Hematopoietic multipotent progenitor cell treated with erythropoietin and hydrocortisone succinate and interleukin-3 and kit ligand, for 15 days (in vitro differentiated cells): ENCODE measurements at regions not wholly inside any gene's neighbourhood (a gene's known extent, or its start where the extent isn't known, plus 50 kb on each side); places are given as distances from the start of the nearest gene placed in this dataset.

Source experiments
- DNase-seq: peaks from one replicate; pipeline ENCODE4 v3.0.0-alpha.2; 2015; ENCODE audit warnings: low spot score

DNA sequence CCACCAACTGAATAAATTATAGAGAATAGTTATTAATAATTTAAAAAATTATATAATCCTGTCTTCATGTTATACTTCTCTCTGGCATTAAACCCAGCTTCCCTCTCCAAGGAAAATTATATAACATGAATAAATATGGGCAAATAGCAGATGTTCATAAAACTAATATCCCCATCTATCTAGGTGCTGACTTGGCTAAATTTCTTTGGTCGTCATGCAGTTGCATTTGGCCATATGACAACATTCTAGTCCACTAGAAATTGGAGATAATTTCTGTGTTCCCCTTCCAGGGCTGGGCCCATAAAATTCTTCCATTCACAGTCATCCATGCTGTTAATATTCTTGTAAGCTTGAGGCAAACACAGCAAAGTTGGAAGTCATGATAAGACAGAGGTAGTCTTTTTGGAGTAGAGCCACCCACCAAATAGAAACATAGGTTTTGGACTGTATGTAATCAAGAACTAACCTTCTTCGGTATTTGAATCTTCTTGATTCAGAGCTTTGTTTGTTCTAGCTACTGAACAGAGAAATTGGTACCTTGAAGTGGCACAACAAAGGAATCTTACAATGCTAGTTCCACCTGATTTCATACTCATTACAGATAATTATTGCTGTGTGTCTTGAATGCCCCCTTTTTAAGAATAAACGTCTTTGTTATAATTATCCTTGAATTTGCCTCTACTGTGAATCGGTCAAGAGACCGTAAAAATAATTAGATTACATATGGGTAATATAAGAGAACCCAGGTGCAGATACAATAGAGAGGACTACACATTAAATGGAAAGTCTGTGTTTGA lies 678.5 kb upstream of the PCDH20 start:
- no peak for DNase-seq

DNA sequence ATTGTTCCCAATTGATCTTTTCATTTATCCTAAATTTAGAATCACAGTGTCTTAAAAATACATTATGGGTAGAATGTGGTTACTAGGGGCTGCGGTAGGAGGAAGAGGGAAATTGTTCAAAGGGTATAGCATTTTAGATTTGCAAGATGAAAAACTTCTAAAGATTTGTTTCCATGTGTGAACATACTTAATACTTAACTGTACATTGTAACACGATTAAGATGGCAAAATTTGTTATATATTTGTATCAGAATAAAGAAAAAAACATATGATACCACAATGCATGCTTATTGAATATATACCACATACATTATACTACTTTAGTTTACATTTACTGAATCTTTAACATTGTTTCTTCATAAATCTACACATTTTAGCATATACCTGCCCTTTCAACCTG lies 677.3 kb upstream of the PCDH20 start:
- DNase-seq = no peak

DNA sequence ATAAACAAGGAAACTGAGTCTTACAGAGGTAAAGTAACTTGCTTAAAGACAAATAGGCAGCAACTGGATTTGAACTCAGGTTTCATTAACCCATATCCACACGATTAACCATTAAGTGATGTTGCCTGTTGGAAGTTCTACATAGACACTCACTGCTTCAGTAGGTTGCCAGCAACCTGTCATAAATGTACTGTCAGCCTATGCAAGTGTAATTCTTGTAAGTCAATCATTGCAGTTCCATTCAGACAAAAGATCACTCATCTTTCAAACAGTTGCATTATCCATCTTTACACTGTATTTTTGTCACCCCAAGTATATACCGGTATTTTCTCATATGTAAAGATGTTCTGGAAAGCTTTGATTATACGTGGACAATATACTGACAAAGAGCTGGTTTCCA lies 676.9 kb upstream of the PCDH20 start:
- DNase-seq = no peak

DNA sequence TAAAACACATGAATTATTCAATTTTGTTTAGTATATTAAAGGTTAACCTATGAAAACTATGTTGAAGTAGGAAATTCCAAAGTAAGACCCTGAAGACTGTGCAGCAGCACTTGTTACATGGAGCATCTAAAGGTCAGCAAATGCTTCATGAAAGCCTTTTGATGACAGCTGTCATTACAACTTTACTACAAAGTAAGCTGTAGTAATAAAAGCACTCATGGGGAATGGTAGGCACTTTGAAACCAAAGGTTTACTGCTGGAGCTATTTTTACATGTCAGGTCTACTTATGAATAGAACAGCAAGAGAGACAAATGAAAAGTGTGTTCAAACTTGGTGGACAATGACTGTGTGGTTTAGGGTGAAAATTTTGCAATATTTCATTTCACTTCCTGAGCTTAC lies 672.5 kb upstream of the PCDH20 start:
- no peak for DNase-seq

DNA sequence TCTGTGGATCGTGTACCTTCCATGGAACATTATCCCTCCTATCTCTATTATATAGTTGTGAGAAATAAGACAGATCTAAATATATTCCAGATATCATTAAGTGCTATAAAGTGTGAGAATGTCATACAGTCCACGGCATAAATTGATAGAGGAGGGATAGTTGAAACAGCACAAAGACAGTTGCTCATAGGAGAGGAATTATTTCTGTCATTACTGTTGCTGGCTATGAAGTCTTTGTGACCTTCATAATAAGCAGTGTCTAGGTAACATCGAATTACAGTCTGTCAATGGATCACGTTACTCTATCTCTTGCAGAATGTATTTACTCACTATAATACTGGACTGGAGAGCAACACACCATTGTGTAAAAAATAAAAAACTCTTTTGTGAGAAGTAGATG lies 671.5 kb upstream of the PCDH20 start:
- no peak for DNase-seq

DNA sequence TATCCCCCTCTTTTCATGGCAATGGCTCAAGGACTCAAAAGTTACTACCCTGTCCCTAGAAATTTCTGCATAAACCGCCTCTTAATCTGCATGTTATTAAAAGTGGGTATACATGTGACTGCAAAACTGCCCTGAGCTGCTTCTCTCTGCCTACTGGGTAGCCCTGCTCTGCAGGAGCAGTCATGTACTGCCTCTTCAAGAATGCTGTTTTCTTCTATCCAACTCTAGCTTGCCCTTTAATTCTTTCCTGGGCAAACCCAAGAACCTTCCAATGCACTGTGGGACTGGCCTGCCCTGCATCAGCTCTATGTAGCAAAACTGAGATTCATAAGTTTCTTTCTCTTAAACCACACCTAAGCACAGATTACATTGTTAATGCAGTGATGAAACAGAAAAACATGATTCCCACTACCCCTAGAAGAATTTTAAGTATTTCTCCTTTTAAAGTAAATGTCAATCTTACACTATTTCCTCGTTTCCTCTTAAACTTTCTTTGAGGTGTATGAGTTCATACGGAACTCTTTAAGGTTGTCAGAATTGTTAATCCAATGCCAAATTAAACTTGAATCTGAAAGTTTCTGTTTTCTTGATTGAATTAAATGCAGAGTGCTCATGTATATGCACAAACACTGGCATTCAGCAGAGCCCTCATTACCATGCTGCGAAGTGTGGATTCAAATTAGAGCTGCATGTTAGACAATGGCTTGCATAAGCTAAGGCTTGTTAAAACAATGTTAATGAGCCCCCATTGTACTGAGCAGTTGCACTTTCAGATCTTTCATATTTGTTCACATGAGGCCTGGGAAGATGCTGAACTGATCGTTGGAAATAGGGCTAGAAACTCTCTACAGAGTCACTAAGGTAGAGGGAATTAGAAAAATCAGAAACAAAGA lies 669.9 kb upstream of the PCDH20 start:
- DNase-seq = no peak

DNA sequence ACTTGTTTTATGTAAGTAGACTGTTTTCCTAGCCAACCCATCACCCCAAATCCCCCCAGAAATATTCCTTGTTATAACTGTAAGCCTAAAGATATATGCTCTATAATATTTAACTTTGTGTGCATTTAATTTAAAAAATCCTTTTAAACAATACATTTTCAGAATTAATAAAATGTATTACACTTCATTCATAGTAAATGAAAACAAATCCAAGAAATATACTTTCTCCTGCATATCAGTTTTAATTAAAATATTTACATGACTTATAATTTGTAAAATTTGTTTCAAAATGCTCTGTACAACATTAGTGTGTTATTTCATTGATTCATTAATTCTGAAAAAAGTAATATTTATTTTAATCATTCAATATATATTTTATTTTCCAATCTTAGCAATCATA lies 669.1 kb upstream of the PCDH20 start:
- no peak for DNase-seq

DNA sequence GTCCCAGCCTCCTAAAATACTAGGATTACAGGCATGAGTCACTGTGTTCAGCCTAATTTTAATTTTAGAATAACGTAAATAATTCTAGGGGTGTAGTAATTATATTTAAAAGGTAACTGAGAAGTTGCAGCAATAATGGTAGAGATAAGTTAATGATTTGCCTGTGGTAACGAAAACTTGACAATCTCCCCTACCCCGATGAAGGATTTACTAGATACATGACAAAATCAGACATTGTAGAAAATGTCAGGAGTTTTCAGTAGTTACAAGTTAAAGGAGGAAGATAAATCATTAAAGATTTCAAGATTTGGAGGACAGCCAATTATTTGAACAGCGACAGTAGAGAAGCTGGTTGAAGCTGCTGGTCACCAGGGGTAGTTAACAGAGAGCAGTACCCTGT lies 652.2 kb upstream of the PCDH20 start:
- no peak for DNase-seq

DNA sequence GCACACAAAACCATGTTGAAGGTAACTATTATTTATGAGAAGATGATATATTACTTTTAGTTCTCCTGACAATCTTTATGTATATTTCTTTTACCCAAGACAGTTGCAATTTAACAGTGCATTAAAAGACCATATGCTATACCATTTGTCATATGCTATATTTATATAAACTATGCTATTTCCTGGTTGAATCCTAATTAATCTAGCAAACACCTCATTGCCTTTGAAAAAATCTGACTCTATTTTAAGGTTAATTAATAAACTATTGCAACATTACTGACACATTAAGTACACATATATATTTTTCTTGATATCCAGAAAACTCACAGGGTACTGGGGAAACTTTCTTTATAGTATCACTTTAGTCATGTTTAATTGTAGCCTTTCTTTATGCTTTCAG lies 649.4 kb upstream of the PCDH20 start:
- no peak for DNase-seq

DNA sequence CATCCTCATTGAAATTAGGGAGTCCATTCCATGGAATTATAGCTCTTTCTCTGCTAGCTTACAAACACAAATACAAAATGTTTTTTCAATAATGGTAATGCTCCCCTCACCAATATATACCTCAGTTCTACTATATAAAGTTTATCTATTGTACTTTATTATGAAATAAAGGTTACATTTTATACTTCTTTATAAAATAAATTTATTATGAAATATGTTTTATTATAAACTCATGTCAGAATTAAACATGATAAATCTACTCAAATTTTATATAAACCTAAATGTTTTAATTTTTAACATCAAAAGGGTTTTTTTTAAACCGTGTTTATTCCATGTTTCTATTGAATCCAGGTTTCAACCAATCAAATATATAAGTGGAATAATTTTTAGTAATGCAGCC lies 646.1 kb upstream of the PCDH20 start:
- no peak for DNase-seq

DNA sequence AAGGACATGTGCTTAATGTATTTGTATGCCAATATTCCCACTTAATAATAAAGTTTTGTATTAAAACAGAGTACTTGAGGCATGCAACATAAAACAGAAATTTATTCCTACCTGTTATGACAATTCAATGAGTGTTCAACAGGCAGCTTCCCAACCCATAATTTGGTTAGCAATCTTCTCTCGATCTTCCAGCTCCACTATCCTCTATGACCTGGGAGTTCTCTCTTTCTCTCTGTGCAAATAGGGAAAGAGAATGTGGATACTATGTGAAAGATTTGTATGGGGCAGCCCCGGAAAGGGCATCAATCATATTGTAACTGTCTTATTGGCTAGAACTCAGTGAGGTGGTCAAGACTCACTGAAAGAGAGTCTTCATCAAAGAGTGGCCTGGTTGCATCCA lies 644.9 kb upstream of the PCDH20 start:
- DNase-seq = no peak

DNA sequence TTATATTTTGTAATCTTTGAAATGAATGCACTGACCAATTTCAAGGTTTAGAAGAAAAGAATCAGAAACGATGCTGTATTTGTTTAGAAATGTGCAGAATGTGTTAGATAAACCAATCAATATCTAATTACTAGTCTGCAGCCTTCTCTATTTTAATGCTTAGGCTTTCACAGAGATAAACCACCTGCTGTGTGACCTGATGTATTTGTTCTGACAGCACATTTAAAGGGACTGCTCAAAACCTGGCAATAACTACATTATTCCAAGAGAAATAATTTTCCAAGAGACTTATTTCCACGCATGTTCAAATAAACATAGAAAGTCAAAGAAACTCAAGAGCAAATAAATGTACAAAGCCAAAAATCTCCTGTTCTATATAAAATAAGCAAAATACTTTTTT lies 641.6 kb upstream of the PCDH20 start:
- DNase-seq = no peak

DNA sequence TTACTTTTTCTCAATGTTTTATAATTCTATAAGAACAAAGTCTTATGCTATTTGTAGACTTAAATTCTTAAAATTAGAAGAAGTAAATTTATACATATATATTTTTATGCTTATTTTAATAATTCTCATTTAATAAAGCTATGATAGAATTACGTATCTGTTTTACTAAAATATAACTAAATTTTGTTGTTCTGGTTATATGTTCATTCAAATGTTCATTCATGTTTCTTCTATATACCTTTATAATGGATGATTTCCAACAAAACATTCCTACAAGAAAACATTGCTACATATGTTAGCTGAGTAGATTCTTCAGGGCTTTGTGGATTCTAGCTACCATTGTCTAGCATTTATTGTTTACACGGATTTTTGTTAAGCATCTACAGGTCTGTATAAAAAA lies 634.3 kb upstream of the PCDH20 start:
- DNase-seq = no peak

DNA sequence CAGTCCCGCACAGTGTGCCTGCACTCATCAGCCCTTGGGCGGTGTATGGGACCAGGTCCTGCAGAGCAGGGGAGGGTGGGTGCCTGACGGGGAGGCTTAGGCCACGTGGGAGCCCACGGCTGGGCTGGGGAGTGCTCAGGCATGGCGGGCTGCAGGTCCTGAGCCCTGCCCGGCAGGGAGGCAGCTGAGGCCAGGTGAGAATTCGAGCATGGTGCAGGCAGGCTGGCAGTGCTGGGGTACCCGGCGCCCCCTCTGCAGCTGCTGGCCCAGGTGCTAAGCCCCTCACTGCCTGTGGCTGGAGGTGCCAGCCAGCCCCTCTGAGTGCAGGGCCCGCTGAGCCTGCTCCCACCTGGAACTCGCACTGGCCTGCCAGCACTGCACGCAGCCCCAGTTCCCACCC lies 630.9 kb upstream of the PCDH20 start:
- no peak for DNase-seq

DNA sequence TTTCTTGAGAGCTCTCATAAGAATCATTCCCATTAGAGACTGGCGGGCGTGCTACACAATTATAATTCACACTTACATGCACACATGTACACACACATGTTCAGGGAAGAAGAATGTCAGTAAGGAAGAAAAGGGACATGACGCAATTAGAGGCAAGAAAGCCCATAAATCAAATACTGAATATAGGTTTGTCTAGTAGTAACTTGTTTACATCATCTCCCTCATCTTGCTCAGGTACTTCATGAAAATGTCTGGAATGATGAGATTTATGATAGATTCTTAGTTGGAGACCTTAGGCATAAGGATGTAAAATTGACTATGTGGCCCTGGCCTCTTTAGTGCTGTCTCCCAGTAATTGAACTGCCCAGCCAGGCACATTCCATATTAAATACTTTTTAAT lies 628.0 kb upstream of the PCDH20 start:
- no peak for DNase-seq

DNA sequence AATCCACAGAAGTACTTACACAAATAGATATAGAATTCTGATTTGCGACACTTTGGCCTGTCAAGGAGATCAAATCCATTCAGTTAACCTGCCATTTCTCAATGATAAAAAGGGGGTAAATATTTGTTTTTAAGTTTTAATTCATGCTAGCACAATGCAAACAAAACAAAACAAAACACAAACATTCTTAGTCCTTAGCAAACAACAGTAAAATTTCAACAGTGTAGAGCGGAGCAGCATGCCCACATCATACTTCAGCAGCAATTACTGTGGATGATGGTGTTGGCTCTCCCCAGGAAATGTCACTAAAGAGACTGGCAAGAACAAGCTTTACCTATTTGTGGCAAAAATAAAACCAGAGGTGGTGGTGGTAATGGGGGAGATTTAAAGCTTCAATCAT lies 625.2 kb upstream of the PCDH20 start:
- DNase-seq = no peak

DNA sequence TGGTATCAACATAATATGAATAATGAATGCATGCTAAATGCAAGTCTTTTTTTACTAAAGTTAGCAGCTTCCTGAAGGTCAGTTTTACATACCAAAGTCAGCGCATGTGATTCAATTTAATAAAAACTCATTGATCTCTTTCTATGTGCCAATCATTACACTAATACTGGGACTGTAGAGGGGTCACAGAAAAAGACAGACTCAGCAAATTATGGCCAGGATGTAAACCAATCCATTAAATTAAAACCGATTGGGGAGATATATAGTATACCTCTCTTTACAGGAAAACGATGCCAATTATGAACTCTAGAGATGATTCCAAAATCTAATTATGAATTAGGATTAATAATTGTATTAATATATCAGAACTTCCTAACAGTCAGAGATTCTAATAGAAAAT lies 624.4 kb upstream of the PCDH20 start:
- no peak for DNase-seq

DNA sequence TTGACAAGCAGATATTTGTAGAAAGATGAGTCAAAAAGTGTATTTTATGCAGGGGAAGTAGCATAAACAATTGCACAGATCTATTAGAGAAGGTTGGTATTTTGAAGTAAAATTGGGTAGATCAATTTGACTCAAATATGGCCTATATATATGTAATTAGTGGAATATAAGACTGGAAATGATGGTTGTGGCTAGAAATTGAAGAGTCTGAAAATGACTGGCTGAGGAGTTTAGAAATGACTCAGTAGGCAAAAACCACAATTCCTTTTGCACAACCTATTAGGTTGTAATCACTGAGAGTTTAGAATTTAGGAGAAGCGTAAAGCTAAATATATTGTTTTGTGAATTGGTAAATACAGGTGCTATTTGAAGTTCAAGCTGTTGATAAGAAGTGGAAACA lies 622.6 kb upstream of the PCDH20 start:
- no peak for DNase-seq

DNA sequence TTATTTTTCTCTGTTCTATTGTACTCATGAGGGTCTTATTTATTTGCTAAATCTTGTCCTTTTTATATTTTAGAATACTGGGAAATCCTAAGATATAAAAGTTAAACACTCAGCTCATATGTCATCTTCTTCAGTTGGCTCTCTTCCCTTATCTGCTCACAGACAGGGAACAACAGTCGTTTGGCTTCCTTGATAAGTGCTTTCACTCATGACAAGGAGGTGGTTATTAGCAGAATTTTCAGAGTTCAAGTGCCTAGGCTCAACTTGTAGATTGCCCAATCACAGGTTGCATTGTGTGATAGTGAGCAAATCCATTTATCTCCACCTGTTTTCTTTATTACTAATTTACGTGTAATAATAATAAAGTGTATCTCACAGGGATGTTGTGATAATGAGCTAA lies 620.3 kb upstream of the PCDH20 start:
- no peak for DNase-seq

DNA sequence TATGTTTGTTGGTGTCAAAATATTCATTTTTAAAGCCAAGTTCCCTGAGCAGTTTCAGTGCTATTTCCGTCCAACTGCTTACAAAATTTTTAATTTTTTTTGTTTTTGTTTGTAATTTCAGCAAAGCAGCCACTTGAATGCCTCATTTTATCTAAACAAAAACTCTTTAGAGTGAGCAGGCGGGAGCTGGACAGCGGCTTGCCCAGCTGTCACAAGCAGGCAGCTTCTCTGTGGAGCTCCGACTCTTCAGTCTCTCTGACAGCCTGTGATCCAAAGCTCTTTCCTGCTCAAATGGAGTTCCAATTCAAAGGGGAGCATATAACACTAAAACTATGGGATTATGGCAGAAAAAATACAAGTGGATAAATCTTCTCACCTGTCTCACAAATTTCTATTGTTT lies 618.3 kb upstream of the PCDH20 start:
- DNase-seq = no peak

DNA sequence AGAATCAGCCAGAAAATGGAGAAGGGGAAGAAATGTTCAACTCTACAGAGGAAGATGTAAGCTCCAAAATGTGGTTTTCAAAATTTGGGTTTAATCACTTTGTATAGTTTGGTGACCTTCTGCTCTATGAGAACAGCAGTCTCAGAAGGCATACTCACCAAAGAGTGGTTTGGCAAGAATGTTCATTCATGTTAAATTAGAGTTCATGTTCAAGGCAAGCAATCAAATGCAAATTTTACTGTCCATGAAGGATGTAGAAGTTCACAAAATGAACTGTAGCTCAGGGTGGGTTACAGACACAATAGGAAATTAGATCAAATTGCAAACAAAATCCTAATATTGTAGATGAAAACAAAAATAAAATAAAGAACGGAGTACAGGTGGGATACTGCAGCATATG lies 606.7 kb upstream of the PCDH20 start:
- DNase-seq = no peak

DNA sequence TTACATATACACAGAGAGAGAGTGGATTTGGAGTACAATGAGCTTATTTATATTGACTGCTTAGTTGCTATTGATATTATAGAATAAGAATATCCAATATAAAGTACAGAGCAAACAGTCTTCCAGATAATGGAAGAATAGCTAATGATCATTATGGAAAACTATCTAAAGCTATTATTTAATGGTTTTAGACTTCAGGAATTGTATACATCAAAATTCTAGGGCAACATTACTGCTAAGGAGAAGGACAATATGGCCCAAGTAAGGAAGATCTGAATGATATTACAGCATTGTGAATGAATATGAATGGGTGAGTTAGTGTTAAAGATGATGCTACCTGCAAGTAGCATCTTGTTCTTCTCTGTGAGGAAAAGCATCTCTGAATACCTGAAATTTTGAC lies 604.2 kb upstream of the PCDH20 start:
- no peak for DNase-seq

DNA sequence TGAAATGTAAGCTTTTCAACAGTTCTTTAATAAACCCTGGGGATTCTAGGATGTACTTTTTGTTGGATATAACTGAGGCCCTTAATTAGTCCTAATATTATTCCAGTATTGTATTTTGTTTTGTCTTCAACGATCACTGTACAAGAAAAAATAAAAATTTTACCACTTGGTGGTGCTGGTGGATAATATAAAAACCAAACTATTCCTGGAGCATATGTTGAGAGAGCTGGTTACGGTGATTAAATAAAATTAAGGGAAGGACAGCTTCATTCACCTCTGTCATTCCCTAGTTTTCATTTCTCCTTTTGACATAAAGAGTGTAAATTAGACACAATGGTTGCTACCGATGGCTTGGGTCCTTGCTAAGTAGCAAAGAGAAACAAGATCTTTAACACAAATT lies 598.6 kb upstream of the PCDH20 start:
- no peak for DNase-seq

DNA sequence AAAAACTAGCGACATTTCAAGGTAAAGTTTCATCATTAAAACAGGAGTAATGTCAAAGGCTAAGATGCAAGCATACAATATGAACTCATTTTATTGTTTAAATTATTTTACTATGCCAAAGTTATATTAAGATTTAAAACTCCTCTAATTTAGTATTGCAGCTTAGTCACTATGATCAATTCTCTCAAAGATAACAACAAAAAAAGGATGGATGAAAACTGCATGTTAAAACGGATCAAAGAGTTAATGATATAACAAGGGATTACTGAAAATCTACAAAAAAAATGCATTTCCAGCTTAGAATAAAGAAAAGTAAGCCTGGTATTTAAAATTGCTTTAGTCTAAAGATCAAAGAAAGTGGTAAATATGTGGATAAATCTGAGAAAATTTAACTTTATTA lies 587.8 kb upstream of the PCDH20 start:
- no peak for DNase-seq
